MCF 10A (cell line): ENCODE measurements at regions not wholly inside any gene's neighbourhood (a gene's known extent, or its start where the extent isn't known, plus 50 kb on each side); places are given as distances from the start of the nearest gene placed in this dataset.

Experiments
- BruUV-seq: library from RNA; stranded (reverse); fragments of 400-500 nt; replicated peaks from 2 replicates; lab custom pipeline; 2021; lab: Mats Ljungman, UMichigan
- CTCF ChIA-PET: fragments of 300-600 bp; sonication (Branson Sonifier 250); formaldehyde crosslinking; extraction: SDS; loops from one replicate; lab custom pipeline; 2021; ENCODE audit warnings: antibody characterized with exemption, inconsistent platforms; lab: Yijun Ruan, JAX
- POLR2A ChIA-PET: fragments of 300-600, 350-650 bp; sonication (Branson Sonifier 250); formaldehyde crosslinking; extraction: SDS; loops from one replicate; lab custom pipeline; 2020; ENCODE audit warnings: antibody characterized with exemption, inconsistent platforms; lab: Yijun Ruan, JAX
- DNase-seq: peaks from one replicate; pipeline ENCODE4 v3.0.0-alpha.2; 2018; ENCODE audit not compliant: unreplicated experiment
- H3K27ac Mint-ChIP-seq: one replicate; pipeline ENCODE4 v1.8.0; 2022; ENCODE audit warnings: mild to moderate bottlenecking, low read depth, mixed read lengths; ENCODE audit not compliant: unreplicated experiment
- H3K27me3 Mint-ChIP-seq: one replicate; pipeline ENCODE4 v1.8.0; 2022; ENCODE audit warnings: mixed read lengths; ENCODE audit not compliant: insufficient read depth, unreplicated experiment
- H3K36me3 Mint-ChIP-seq: one replicate; pipeline ENCODE4 v1.8.0; 2022; ENCODE audit warnings: mild to moderate bottlenecking, moderate library complexity, mixed read lengths; ENCODE audit not compliant: insufficient read depth, unreplicated experiment
- H3K4me1 Mint-ChIP-seq: one replicate; pipeline ENCODE4 v1.8.0; 2022; ENCODE audit warnings: mixed read lengths; ENCODE audit not compliant: insufficient read depth, unreplicated experiment
- H3K4me3 Mint-ChIP-seq: one replicate; pipeline ENCODE4 v1.8.0; 2022; ENCODE audit warnings: mild to moderate bottlenecking, moderate library complexity, mixed read lengths; ENCODE audit not compliant: unreplicated experiment
- H3K9me3 Mint-ChIP-seq: one replicate; pipeline ENCODE4 v1.8.0; 2022; ENCODE audit warnings: mixed read lengths; ENCODE audit not compliant: unreplicated experiment
- intact Hi-C: fragments of 100-400 bp; cut with micrococcal nuclease; formaldehyde crosslinking; loops from 2 replicates; pipeline ENCODE4 v1.14.1; 2022
- TF ChIP-seq, protein P1 (sequence below): fragments of 200-600 bp; IDR thresholded peaks from one replicate; pipeline ENCODE4 v1.8.0; 2022; ENCODE audit warnings: antibody characterized with exemption, mild to moderate bottlenecking; ENCODE audit not compliant: unreplicated experiment

DNA sequence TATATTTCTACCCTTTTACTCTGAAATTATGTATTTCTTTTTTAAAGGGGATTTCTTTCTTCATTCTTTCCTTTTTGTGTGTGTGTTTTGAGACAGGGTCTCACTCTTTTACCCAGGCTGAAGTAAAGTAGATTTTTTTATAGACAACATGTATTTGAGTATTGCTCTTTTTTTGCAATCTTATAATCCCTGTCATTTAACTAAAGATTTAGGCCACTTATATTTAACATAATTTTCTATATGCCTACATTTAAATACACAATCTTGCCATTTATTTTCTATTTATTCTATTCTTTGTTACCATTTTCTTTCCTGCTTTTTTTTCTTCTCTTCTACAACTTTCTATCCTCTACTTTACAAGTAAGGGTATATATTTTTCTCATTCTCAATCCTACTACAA, 416.0 kb upstream of the IRX2 start:
- TF ChIP-seq, protein P1, sequence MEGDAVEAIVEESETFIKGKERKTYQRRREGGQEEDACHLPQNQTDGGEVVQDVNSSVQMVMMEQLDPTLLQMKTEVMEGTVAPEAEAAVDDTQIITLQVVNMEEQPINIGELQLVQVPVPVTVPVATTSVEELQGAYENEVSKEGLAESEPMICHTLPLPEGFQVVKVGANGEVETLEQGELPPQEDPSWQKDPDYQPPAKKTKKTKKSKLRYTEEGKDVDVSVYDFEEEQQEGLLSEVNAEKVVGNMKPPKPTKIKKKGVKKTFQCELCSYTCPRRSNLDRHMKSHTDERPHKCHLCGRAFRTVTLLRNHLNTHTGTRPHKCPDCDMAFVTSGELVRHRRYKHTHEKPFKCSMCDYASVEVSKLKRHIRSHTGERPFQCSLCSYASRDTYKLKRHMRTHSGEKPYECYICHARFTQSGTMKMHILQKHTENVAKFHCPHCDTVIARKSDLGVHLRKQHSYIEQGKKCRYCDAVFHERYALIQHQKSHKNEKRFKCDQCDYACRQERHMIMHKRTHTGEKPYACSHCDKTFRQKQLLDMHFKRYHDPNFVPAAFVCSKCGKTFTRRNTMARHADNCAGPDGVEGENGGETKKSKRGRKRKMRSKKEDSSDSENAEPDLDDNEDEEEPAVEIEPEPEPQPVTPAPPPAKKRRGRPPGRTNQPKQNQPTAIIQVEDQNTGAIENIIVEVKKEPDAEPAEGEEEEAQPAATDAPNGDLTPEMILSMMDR: no peak
- H3K4me1 Mint-ChIP-seq: no peaks in the 10 kb centered on the region
- no peak for DNase-seq
- no TSS peak for BruUV-seq
- H3K9me3 Mint-ChIP-seq: peaks cover 22% of the 10 kb centered on the region
- intact Hi-C loops: no loop called here
- peaks cover 6% of the 10 kb centered on the region for H3K36me3 Mint-ChIP-seq
- no peaks in the 10 kb centered on the region for H3K27me3 Mint-ChIP-seq
- H3K27ac Mint-ChIP-seq: no peak overlapping the region
- ChIA-PET CTCF (no interaction called here), POLR2A (no interaction called here)
- no peak overlapping the region for H3K4me3 Mint-ChIP-seq

- Mint-ChIP-seq H3K4me3 (no peak overlapping the region), H3K27ac (no peak overlapping the region), H3K9me3 (peaks cover 20% of the 10 kb centered on the region), H3K36me3 (peaks cover 6% of the 10 kb centered on the region), H3K27me3 (no peaks in the 10 kb centered on the region), H3K4me1 (peaks cover 11% of the 10 kb centered on the region)
- POLR2A ChIA-PET: no interaction called here
- CTCF ChIA-PET: no interaction called here
- BruUV-seq: no TSS peak
- intact Hi-C loops: no loop called here
- TF ChIP-seq, protein P1: no peak
- no peak for DNase-seq
These were observed 412.1 kb upstream of the IRX2 start for GRCh38 chr5:3163626-3164025.

- H3K4me1 Mint-ChIP-seq: peaks cover 11% of the 10 kb centered on the region
- intact Hi-C loops: no loop called here
- H3K36me3 Mint-ChIP-seq: no peaks in the 10 kb centered on the region
- H3K27me3 Mint-ChIP-seq: no peaks in the 10 kb centered on the region
- H3K9me3 Mint-ChIP-seq: peaks cover 8% of the 10 kb centered on the region
- BruUV-seq: no TSS peak
- ChIA-PET CTCF (no interaction called here), POLR2A (no interaction called here)
- H3K27ac Mint-ChIP-seq: no peak overlapping the region
- no peak overlapping the region for H3K4me3 Mint-ChIP-seq
- DNase-seq: no peak
- TF ChIP-seq, protein P1: no peak
These were observed 410.2 kb upstream of the IRX2 start for GRCh38 chr5:3161672-3162071.

DNA sequence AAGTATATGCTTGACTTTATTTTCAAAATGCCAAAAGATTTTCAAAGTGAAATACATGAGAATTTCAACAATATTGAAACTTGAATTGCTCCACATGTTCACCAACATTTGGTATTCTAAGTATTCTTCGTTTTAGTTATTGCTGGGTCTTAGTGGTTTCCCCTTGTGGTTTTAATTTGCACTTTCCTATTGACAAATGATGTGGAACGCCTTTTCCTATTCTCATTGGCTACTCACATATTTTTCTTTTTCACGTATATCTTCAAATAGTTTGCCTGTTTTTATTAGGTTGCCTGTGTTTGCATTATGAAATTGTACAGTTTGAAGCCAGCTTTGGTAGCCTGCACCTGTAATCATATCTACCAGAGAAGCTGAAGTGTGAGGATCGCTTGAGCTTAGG, 405.7 kb upstream of the IRX2 start:
- ChIA-PET CTCF (no interaction called here), POLR2A (interaction anchor here (0.6 kb wide), 1 partner anchor 146 kb away, joined by 3 read pairs; no protein-coding TSS in a partner anchor)
- intact Hi-C loops: no loop called here
- TF ChIP-seq, protein P1: no peak
- no peaks in the 10 kb centered on the region for H3K36me3 Mint-ChIP-seq
- H3K9me3 Mint-ChIP-seq: peaks cover 4% of the 10 kb centered on the region
- H3K4me1 Mint-ChIP-seq: peaks cover 11% of the 10 kb centered on the region
- no peak overlapping the region for H3K4me3 Mint-ChIP-seq
- H3K27me3 Mint-ChIP-seq: no peaks in the 10 kb centered on the region
- DNase-seq: no peak
- BruUV-seq: no TSS peak
- H3K27ac Mint-ChIP-seq: no peak overlapping the region
